GM18870 (cell line): ENCODE measurements at regions not wholly inside any gene's neighbourhood (a gene's known extent, or its start where the extent isn't known, plus 50 kb on each side); places are given as distances from the start of the nearest gene placed in this dataset.

Experiments used
- ATAC-seq: cut with Tn5 transposase; IDR thresholded peaks from one replicate; pipeline ENCODE4 v1.9.1; 2021; ENCODE audit warnings: moderate library complexity; ENCODE audit not compliant: unreplicated experiment

GRCh38 chr3:189500299-189500698 is 130.9 kb upstream of the TP63 start:
- no peak for ATAC-seq

- no peak for ATAC-seq
Observed at GRCh38 chr3:189500798-189501495, 130.2 kb upstream of the TP63 start.

GRCh38 chr3:189502256-189502655 is 128.9 kb upstream of the TP63 start:
- no peak for ATAC-seq

GRCh38 chr3:189502676-189503257 is 128.4 kb upstream of the TP63 start:
- no peak for ATAC-seq

GRCh38 chr3:189507856-189508255 is 123.3 kb upstream of the TP63 start:
- peak; percentile 66 for ATAC-seq

- ATAC-seq = no peak
Observed at GRCh38 chr3:189508784-189509501, 122.2 kb upstream of the TP63 start.

GRCh38 chr3:189512039-189512438 is 119.2 kb upstream of the TP63 start:
- peak; percentile 60 for ATAC-seq

- no peak for ATAC-seq
Observed at GRCh38 chr3:189512821-189513220, 118.4 kb upstream of the TP63 start.

GRCh38 chr3:189513281-189514117 is 117.7 kb upstream of the TP63 start:
- ATAC-seq = no peak

GRCh38 chr3:189516039-189516438 is 115.2 kb upstream of the TP63 start:
- no peak for ATAC-seq

GRCh38 chr3:189517981-189518380 is 113.2 kb upstream of the TP63 start:
- ATAC-seq = no peak

- no peak for ATAC-seq
Observed at GRCh38 chr3:189519458-189519857, 111.7 kb upstream of the TP63 start.

- ATAC-seq = peak; percentile 83
Observed at GRCh38 chr3:189529468-189529867, 101.7 kb upstream of the TP63 start.

GRCh38 chr3:189529889-189530471 is 101.2 kb upstream of the TP63 start:
- peak; percentile 44 for ATAC-seq

- no peak for ATAC-seq
Observed at GRCh38 chr3:189530822-189531221, 100.4 kb upstream of the TP63 start.

GRCh38 chr3:189531271-189531670 is 99.9 kb upstream of the TP63 start:
- no peak for ATAC-seq

GRCh38 chr3:189534531-189534930 is 96.7 kb upstream of the TP63 start:
- ATAC-seq = no peak

GRCh38 chr3:189537135-189537534 is 94.1 kb upstream of the TP63 start:
- no peak for ATAC-seq

- ATAC-seq = no peak
Observed at GRCh38 chr3:189547448-189547847, 83.7 kb upstream of the TP63 start.

GRCh38 chr3:189548053-189548452 is 83.1 kb upstream of the TP63 start:
- ATAC-seq = no peak

- ATAC-seq = no peak
Observed at GRCh38 chr3:189551007-189551406, 80.2 kb upstream of the TP63 start.
